SH-SY5Y (cell line): ENCODE measurements at regions not wholly inside any gene's neighbourhood (a gene's known extent, or its start where the extent isn't known, plus 50 kb on each side); places are given as distances from the start of the nearest gene placed in this dataset.

Experiments
- GATA2 ChIP-seq: IDR thresholded peaks from 2 replicates; pipeline ENCODE4 v1.6.1; 2011; ENCODE audit warnings: mild to moderate bottlenecking, low read depth, low read length
- GATA3 ChIP-seq: IDR thresholded peaks from 2 replicates; pipeline ENCODE4 v1.6.1; 2011; ENCODE audit warnings: low read depth, mild to moderate bottlenecking, low read length, moderate library complexity

DNA sequence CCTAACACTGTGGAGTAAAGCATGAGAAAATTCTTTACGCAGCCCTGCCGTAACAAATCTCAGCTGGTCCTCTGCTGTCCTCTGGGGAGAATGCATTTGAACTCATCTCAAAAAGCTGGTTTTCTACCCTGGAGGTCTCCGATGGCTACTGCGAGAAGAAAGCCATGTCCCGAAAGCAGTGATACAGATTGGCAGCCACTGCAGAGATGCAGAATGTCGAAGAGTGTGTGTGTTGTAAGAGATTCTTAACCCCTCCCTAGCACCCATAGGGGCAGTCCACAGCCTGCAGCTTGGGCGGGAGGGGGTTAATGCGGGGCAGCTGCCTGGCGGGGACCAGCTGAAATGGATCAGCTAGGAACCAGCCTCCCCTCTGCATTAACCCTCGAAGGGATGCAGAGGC lies 235.9 kb downstream of the ZNF516 start:
- no peak for TF ChIP-seq GATA2
- no peak for TF ChIP-seq GATA3
